ENCODE measurements at regions not wholly inside any gene's neighbourhood (a gene's known extent, or its start where the extent isn't known, plus 50 kb on each side); places are given as distances from the start of the nearest gene placed in this dataset.

DNA sequence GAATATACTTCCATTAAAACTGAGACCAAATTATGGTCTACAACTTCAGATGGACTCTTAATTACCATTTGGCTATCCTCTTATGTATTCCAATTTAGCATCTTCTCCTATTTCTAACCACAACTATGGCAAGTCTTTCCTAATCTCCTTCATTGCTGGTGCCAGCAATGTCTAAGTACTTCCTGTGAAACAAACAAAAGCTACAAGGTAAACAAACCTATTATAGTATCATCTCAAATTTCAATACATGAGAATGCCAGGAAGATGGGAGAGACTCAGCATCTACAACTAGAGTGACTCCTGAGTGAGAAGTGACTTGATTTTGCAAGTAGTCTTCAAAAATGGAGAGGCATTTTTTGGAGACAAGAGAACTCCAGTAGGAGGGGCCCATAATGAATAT lies 202.9 kb upstream of the ATXN7L3B start:
- Histone ChIP-seq H2AK5ac (ENCODE audit: insufficient read length, low read length) (no peak overlapping the region), H3K23ac (ENCODE audit: insufficient read length, low read depth, low read length) (no peak overlapping the region), H3K4me1 (ENCODE audit: insufficient read depth, low read length) (no peaks in the 10 kb centered on the region), H3K79me1 (ENCODE audit: insufficient read depth, low read depth, low read length, poor library complexity, severe bottlenecking) (no peaks in the 10 kb centered on the region), H2BK15ac (ENCODE audit: low read depth, low read length) (no peak overlapping the region), H2BK120ac (ENCODE audit: low read depth, low read length, poor library complexity, severe bottlenecking) (no peak overlapping the region), H2BK20ac (ENCODE audit: low read depth, low read length, poor library complexity, severe bottlenecking) (no peak overlapping the region), H2AFZ (ENCODE audit: low read length) (no peak overlapping the region), H3K4me2 (ENCODE audit: insufficient read depth, insufficient read length, low read length) (no peak overlapping the region), H3K56ac (ENCODE audit: insufficient read length, low read depth, low read length) (no peak overlapping the region), H3K27ac (ENCODE audit: insufficient read length, low read depth, low read length) (no peak overlapping the region), H3K14ac (ENCODE audit: insufficient read depth, low read length) (no peak overlapping the region), H3K9ac (ENCODE audit: extremely low read depth, insufficient read length, low read length) (no peak overlapping the region), H4K91ac (ENCODE audit: insufficient read length, low read depth, low read length) (no peak overlapping the region), H2BK12ac (ENCODE audit: insufficient read length, low read depth, low read length) (no peak overlapping the region), H3K9me3 (ENCODE audit: control insufficient read depth, low read depth, low read length) (no peaks in the 10 kb centered on the region), H4K20me1 (ENCODE audit: control insufficient read depth, insufficient read depth, insufficient read length) (no peaks in the 10 kb centered on the region), H3T11ph (ENCODE audit: low read length) (no peak overlapping the region), H3K4ac (ENCODE audit: low read depth, low read length) (no peak overlapping the region), H3K23me2 (ENCODE audit: insufficient read length, low read depth, low read length, poor library complexity, severe bottlenecking) (no peaks in the 10 kb centered on the region), H4K8ac (replicated peaks; ENCODE audit: insufficient read length, low read depth, low read length) (no peak overlapping the region), H3K27me3 (ENCODE audit: insufficient read depth, low read length) (no peaks in the 10 kb centered on the region), H3K18ac (ENCODE audit: insufficient read length, low read depth, low read length) (no peak overlapping the region), H4K5ac (ENCODE audit: insufficient read length, low read depth, low read length) (no peak overlapping the region), H3K79me2 (ENCODE audit: insufficient read depth, low read length) (no peaks in the 10 kb centered on the region), H2BK5ac (ENCODE audit: insufficient read length, low read length) (no peak overlapping the region)
- TF ChIP-seq, protein P1, sequence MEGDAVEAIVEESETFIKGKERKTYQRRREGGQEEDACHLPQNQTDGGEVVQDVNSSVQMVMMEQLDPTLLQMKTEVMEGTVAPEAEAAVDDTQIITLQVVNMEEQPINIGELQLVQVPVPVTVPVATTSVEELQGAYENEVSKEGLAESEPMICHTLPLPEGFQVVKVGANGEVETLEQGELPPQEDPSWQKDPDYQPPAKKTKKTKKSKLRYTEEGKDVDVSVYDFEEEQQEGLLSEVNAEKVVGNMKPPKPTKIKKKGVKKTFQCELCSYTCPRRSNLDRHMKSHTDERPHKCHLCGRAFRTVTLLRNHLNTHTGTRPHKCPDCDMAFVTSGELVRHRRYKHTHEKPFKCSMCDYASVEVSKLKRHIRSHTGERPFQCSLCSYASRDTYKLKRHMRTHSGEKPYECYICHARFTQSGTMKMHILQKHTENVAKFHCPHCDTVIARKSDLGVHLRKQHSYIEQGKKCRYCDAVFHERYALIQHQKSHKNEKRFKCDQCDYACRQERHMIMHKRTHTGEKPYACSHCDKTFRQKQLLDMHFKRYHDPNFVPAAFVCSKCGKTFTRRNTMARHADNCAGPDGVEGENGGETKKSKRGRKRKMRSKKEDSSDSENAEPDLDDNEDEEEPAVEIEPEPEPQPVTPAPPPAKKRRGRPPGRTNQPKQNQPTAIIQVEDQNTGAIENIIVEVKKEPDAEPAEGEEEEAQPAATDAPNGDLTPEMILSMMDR (conservative IDR thresholded peaks at IDR 0.05), result no peak
- DNase-seq, result no peak
- Mint-ChIP-seq H3K4me1 (peaks cover 5 to 7% of the 10 kb centered on the region in 2 experiments), H3K27me3 (ENCODE audit: low read depth) (no peaks in the 10 kb centered on the region), H3K36me3 (ENCODE audit: insufficient read depth in 1 of 3, low read depth in 3 of 3) (no peaks in the 10 kb centered on the region), H3K9me3 (no peaks in the 10 kb centered on the region), H3K27ac (no peak overlapping the region), H3K4me3 (no peak overlapping the region)

Measured in H9 (cell line).